ENCODE measurements at regions not wholly inside any gene's neighbourhood (a gene's known extent, or its start where the extent isn't known, plus 50 kb on each side); places are given as distances from the start of the nearest gene placed in this dataset.

DNA sequence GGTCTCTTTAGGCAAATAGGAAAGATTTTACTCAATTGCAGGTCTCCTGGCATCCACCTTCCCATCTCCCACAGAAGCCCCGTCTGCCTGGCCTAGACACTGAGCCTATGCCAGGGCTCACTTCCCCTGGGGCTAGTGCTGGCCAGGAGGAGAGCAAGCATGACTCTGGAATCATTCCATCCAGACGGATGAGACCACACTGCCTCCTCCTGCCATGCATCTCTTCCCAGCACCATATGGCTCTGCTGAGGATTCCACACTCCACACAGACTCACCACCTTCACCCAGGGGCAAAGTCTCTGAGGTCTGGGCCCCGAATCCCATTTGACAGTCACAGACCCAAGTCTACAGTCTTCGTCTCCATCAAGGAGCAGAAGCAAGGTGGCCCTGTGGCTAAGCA is 346.5 kb downstream of the C16orf95 start:
- H3K36me3 ChIP-seq (ENCODE audit: control insufficient read depth in 4 of 4, insufficient read depth in 3 of 4, low read depth in 1 of 4, low read length in 3 of 4), result no peaks in the 10 kb centered on the region
- no peaks in the 10 kb centered on the region for H3K4me1 ChIP-seq (ENCODE audit: control insufficient read depth in 4 of 4, insufficient read depth in 4 of 4, low read length in 3 of 4)
- H3K9ac ChIP-seq (ENCODE audit: low read depth in 1 of 2, low read length in 2 of 2), result no peak overlapping the region
- TF ChIP-seq, protein P1, sequence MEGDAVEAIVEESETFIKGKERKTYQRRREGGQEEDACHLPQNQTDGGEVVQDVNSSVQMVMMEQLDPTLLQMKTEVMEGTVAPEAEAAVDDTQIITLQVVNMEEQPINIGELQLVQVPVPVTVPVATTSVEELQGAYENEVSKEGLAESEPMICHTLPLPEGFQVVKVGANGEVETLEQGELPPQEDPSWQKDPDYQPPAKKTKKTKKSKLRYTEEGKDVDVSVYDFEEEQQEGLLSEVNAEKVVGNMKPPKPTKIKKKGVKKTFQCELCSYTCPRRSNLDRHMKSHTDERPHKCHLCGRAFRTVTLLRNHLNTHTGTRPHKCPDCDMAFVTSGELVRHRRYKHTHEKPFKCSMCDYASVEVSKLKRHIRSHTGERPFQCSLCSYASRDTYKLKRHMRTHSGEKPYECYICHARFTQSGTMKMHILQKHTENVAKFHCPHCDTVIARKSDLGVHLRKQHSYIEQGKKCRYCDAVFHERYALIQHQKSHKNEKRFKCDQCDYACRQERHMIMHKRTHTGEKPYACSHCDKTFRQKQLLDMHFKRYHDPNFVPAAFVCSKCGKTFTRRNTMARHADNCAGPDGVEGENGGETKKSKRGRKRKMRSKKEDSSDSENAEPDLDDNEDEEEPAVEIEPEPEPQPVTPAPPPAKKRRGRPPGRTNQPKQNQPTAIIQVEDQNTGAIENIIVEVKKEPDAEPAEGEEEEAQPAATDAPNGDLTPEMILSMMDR (IDR thresholded peaks at IDR 0.05; ENCODE audit: low read depth, low read length, missing input control), result no peak
- no peak for TF ChIP-seq JUND (IDR thresholded peaks at IDR 0.05)
- no peak for TF ChIP-seq RXRA (IDR thresholded peaks at IDR 0.05)
- TF ChIP-seq FOXA2 (IDR thresholded peaks at IDR 0.05), result no peak
- TF ChIP-seq YY1 (IDR thresholded peaks at IDR 0.05), result no peak
- TF ChIP-seq, protein P2, sequence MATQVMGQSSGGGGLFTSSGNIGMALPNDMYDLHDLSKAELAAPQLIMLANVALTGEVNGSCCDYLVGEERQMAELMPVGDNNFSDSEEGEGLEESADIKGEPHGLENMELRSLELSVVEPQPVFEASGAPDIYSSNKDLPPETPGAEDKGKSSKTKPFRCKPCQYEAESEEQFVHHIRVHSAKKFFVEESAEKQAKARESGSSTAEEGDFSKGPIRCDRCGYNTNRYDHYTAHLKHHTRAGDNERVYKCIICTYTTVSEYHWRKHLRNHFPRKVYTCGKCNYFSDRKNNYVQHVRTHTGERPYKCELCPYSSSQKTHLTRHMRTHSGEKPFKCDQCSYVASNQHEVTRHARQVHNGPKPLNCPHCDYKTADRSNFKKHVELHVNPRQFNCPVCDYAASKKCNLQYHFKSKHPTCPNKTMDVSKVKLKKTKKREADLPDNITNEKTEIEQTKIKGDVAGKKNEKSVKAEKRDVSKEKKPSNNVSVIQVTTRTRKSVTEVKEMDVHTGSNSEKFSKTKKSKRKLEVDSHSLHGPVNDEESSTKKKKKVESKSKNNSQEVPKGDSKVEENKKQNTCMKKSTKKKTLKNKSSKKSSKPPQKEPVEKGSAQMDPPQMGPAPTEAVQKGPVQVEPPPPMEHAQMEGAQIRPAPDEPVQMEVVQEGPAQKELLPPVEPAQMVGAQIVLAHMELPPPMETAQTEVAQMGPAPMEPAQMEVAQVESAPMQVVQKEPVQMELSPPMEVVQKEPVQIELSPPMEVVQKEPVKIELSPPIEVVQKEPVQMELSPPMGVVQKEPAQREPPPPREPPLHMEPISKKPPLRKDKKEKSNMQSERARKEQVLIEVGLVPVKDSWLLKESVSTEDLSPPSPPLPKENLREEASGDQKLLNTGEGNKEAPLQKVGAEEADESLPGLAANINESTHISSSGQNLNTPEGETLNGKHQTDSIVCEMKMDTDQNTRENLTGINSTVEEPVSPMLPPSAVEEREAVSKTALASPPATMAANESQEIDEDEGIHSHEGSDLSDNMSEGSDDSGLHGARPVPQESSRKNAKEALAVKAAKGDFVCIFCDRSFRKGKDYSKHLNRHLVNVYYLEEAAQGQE (IDR thresholded peaks at IDR 0.05), result no peak
- TF ChIP-seq SP1 (IDR thresholded peaks at IDR 0.05), result no peak
- peaks cover 0 to 3% (median 0%) of the 10 kb centered on the region in 4 donors for H3K9me3 ChIP-seq (ENCODE audit: control insufficient read depth in 4 of 4, low read length in 3 of 4)
- 80% methylated on average over 4 of the region's 4 CpGs for WGBS
- no peak for DNase-seq (ENCODE audit: low spot score)
- H3K4me3 ChIP-seq (ENCODE audit: low read depth in 1 of 3, low read length in 3 of 3), result no peak overlapping the region
- no peak overlapping the region for H3K27ac ChIP-seq (ENCODE audit: low read depth in 1 of 2, low read length in 2 of 2)
- H3K27me3 ChIP-seq (ENCODE audit: control insufficient read depth in 4 of 4, insufficient read depth in 4 of 4, low read length in 3 of 4), result peaks cover 0 to 4% (median 0%) of the 10 kb centered on the region in 4 donors

DNA sequence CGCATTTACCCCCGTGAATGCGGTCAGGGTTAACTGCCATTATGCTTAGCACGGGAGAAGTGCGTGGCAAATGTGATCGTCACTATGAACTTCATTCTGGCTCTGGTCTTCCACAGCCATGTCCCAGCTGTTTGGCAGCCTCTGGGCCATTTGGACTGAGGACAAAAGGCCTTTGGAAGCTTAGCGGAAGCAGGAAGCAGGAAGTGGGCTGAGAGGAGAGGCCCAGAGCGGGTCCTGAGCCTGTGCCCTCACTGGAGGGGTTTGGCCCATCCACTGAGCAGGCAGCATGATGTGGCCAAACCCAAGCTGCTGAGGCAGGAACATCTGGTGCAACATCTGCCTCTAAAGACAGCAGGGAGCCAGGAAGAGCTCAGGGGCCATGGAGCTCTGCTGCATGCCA is 345.9 kb downstream of the C16orf95 start:
- TF ChIP-seq, protein P3, sequence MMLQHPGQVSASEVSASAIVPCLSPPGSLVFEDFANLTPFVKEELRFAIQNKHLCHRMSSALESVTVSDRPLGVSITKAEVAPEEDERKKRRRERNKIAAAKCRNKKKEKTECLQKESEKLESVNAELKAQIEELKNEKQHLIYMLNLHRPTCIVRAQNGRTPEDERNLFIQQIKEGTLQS (IDR thresholded peaks at IDR 0.05), result no peak
- TF ChIP-seq TAF1 (conservative IDR thresholded peaks at IDR 0.05) (no peak), NR2F2 (IDR thresholded peaks at IDR 0.05) (no peak), RXRA (IDR thresholded peaks at IDR 0.05) (no peak), FOXA1 (IDR thresholded peaks at IDR 0.05) (no peak), RAD21 (IDR thresholded peaks at IDR 0.05) (no peak), EGR1 (IDR thresholded peaks at IDR 0.05; ENCODE audit: low read depth in 2 of 2) (no peak), GABPA (IDR thresholded peaks at IDR 0.05 in 1 of 2, conservative IDR thresholded peaks at IDR 0.05 in 1 of 2) (no peak), YY1 (IDR thresholded peaks at IDR 0.05) (no peak), JUND (IDR thresholded peaks at IDR 0.05) (no peak)
- TF ChIP-seq, protein P2 (IDR thresholded peaks at IDR 0.05), result no peak
- TF ChIP-seq, protein P1 (IDR thresholded peaks at IDR 0.05; ENCODE audit: low read depth, low read length, missing input control), result no peak
- TF ChIP-seq, protein P4, sequence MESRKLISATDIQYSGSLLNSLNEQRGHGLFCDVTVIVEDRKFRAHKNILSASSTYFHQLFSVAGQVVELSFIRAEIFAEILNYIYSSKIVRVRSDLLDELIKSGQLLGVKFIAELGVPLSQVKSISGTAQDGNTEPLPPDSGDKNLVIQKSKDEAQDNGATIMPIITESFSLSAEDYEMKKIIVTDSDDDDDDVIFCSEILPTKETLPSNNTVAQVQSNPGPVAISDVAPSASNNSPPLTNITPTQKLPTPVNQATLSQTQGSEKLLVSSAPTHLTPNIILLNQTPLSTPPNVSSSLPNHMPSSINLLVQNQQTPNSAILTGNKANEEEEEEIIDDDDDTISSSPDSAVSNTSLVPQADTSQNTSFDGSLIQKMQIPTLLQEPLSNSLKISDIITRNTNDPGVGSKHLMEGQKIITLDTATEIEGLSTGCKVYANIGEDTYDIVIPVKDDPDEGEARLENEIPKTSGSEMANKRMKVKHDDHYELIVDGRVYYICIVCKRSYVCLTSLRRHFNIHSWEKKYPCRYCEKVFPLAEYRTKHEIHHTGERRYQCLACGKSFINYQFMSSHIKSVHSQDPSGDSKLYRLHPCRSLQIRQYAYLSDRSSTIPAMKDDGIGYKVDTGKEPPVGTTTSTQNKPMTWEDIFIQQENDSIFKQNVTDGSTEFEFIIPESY (IDR thresholded peaks at IDR 0.05), result no peak
- Histone ChIP-seq H3K27me3 (ENCODE audit: control insufficient read depth in 4 of 4, insufficient read depth in 4 of 4, low read length in 3 of 4) (peaks cover 0 to 4% (median 0%) of the 10 kb centered on the region in 4 donors), H3K9ac (ENCODE audit: low read depth in 1 of 2, low read length in 2 of 2) (no peak overlapping the region), H3K9me3 (ENCODE audit: control insufficient read depth in 4 of 4, low read length in 3 of 4) (peaks cover 0 to 3% (median 0%) of the 10 kb centered on the region in 4 donors), H3K4me1 (ENCODE audit: control insufficient read depth in 4 of 4, insufficient read depth in 4 of 4, low read length in 3 of 4) (no peaks in the 10 kb centered on the region), H3K36me3 (ENCODE audit: control insufficient read depth in 4 of 4, insufficient read depth in 3 of 4, low read depth in 1 of 4, low read length in 3 of 4) (no peaks in the 10 kb centered on the region), H3K27ac (ENCODE audit: low read depth in 1 of 2, low read length in 2 of 2) (no peak overlapping the region), H3K4me3 (ENCODE audit: low read depth in 1 of 3, low read length in 3 of 3) (no peak overlapping the region)
- WGBS, result 73% methylated on average over 8 of the region's 8 CpGs
- DNase-seq (ENCODE audit: low spot score), result no peak

Measured in liver (tissue), 8 donors.